GM18951 (cell line): ENCODE measurements at regions not wholly inside any gene's neighbourhood (a gene's known extent, or its start where the extent isn't known, plus 50 kb on each side); places are given as distances from the start of the nearest gene placed in this dataset.

Experiments
- POLR2A ChIP-seq: IDR thresholded peaks from 4 replicates; pipeline ENCODE4 v1.6.1; 2011; ENCODE audit warnings: mild to moderate bottlenecking; ENCODE audit not compliant: insufficient read length, insufficient read depth; ENCODE audit errors: extremely low read depth
- in situ Hi-C: fragments of 300-500 bp; cut with MboI; formaldehyde crosslinking; loops from one replicate; pipeline ENCODE4 v1.12.0; 2022; ENCODE audit warnings: low sequenced_read_pairs, mixed read lengths, inconsistent platforms; ENCODE audit not compliant: unreplicated experiment

- in situ Hi-C loops = no loop called here
- TF ChIP-seq POLR2A = no peak
Observed at GRCh38 chr3:104868291-104868690, 498.4 kb upstream of the ALCAM start.

- in situ Hi-C loops = no loop called here
- no peak for TF ChIP-seq POLR2A
Observed at GRCh38 chr3:104870276-104870675, 496.4 kb upstream of the ALCAM start.

- in situ Hi-C loops = no loop called here
- no peak for TF ChIP-seq POLR2A
Observed at GRCh38 chr3:104873331-104873730, 493.4 kb upstream of the ALCAM start.

GRCh38 chr3:104878395-104878794 is 488.3 kb upstream of the ALCAM start:
- no peak for TF ChIP-seq POLR2A
- in situ Hi-C loops = no loop called here

- in situ Hi-C loops = no loop called here
- TF ChIP-seq POLR2A = no peak
Observed at GRCh38 chr3:104879919-104880318, 486.8 kb upstream of the ALCAM start.

GRCh38 chr3:104885214-104885814 is 481.4 kb upstream of the ALCAM start:
- TF ChIP-seq POLR2A = no peak
- in situ Hi-C loops = no loop called here

GRCh38 chr3:104886220-104886995 is 480.3 kb upstream of the ALCAM start:
- TF ChIP-seq POLR2A = no peak
- in situ Hi-C loops = no loop called here

GRCh38 chr3:104887069-104887468 is 479.6 kb upstream of the ALCAM start:
- in situ Hi-C loops = no loop called here
- no peak for TF ChIP-seq POLR2A

GRCh38 chr3:104887619-104888018 is 479.1 kb upstream of the ALCAM start:
- in situ Hi-C loops = no loop called here
- no peak for TF ChIP-seq POLR2A

GRCh38 chr3:104892044-104892443 is 474.7 kb upstream of the ALCAM start:
- in situ Hi-C loops = no loop called here
- TF ChIP-seq POLR2A = no peak

- no peak for TF ChIP-seq POLR2A
- in situ Hi-C loops = no loop called here
Observed at GRCh38 chr3:104896624-104897023, 470.1 kb upstream of the ALCAM start.

- TF ChIP-seq POLR2A = no peak
- in situ Hi-C loops = no loop called here
Observed at GRCh38 chr3:104901396-104901795, 465.3 kb upstream of the ALCAM start.

- in situ Hi-C loops = no loop called here
- no peak for TF ChIP-seq POLR2A
Observed at GRCh38 chr3:104903064-104903463, 463.6 kb upstream of the ALCAM start.

- in situ Hi-C loops = no loop called here
- no peak for TF ChIP-seq POLR2A
Observed at GRCh38 chr3:104906001-104906639, 460.6 kb upstream of the ALCAM start.
